Activated CD8-positive, alpha-beta memory T cell treated with anti-CD3 and anti-CD28 coated beads, Interleukin-2, amount 50 U/mL, for 48 hours (primary cell): ENCODE measurements at regions not wholly inside any gene's neighbourhood (a gene's known extent, or its start where the extent isn't known, plus 50 kb on each side); places are given as distances from the start of the nearest gene placed in this dataset.

Source experiments
- DNase-seq: peaks from one replicate; pipeline ENCODE4 v3.0.0-alpha.2; 2020

GRCh38 chr3:124201786-124202185 lies 209.9 kb upstream of the ROPN1 start:
- DNase-seq, result no peak

DNA sequence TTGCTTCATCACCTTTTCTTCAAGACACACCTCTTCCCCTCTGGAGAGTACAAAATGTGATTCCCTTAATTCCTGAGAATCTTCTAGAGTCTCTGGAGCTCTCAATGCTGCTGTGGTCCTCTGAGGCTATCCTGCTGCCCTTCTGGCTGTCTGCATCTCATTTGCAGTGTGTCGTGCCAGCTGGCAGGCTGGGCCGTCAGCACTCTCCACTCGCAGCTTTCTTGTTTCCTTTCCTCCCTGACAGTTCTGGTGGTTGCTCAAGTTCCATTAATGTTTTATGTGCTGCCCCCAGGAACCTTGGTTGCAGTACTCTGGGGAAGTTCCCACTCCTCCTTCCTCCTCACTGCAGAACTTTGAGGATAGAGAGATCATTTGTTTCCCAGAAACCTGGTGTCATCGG lies 210.8 kb upstream of the ROPN1 start:
- no peak for DNase-seq

GRCh38 chr3:124203292-124203691 lies 211.4 kb upstream of the ROPN1 start:
- no peak for DNase-seq

GRCh38 chr3:124206225-124207055 lies 214.5 kb upstream of the ROPN1 start:
- DNase-seq, result no peak

DNA sequence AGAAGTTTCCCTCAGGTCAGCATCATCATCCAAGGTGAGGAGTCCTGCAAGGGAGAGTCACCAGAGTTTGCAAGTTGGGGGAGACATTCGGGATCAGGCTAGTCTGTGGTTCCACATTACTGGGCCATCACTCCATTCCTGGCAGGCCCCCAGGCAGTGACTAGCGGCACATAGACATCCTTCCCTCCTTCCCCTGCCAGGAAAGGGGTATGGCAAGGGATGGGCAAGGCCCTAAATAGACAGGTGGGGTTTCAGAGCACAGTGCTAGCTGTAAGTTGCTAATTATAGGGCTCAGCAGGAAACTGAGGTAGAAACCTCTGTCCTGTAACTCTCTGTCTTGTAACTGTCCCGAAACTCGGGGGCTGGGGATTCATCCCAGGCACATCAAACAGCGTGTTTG lies 215.2 kb upstream of the ROPN1 start:
- DNase-seq, result no peak

DNA sequence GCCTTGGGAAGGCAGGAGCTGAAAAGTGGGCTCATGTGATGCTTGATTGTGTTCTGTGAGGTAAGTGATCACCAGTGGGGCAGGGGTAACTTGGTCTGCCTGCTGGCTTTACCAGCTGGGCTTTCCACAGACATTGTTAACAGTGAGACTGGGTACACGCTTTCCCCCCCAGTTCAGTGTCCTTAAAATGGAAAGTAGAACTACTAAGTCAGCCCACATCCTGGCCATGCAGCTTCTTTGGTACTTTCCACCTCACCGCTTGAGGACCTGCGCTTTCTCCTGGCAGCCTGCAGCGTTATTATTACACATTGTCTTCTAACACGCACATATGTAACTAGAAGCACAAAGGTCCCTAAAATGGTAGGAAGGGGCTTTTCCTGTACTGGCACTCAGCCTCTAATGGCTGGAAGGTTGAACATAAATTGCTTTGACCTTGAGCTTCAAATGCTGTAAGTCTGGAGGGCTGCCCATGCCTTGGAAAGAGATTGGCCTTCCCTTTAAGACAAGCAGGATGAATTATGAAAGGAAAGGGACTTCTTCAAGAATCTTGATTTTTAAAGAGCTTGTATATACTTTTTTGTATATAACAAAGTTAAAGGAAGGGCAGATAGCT lies 216.1 kb upstream of the ROPN1 start:
- DNase-seq, result no peak

DNA sequence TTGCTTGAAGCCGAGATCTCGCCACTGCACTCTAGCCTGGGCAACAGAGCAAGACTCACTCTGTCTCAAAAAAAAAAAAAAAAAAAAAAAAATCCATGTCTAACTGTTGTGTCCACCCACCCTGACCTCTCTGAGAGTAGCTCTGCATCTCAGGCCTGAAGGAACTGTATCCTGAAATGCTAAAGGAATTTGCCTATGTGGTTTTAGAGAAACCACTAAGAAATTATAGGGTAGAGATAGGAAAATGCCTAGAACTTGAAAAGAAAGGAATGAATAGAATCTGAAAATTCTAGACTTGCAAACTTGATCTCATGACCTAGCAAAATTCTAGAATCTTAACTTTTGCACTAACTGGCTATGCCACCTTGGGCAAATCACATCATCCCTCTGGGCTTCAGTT lies 217.5 kb upstream of the ROPN1 start:
- no peak for DNase-seq

DNA sequence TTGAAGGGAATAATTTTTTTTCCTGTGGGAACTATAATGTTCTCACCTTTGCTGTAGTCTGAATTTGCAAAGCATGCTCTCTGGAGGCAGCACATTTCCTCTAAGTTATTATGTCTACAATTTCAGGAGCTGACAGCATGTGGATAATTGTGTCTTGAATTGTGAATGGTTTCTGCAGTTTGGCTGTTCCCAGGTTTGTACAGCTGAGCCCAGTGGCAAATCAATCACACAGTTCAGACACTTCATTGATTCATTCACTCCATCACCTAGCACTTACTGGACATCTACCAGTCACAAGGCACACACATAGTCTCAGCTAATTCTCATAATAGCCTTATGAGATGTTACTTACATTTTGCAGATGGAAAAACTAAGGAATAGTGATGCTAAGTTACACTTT lies 219.0 kb upstream of the ROPN1 start:
- DNase-seq, result no peak

- DNase-seq, result no peak
Observed at GRCh38 chr3:124213641-124214040, 221.7 kb upstream of the ROPN1 start.

GRCh38 chr3:124217542-124217941 lies 225.6 kb upstream of the ROPN1 start:
- DNase-seq, result no peak

GRCh38 chr3:124221422-124221821 lies 229.5 kb upstream of the ROPN1 start:
- DNase-seq, result no peak

GRCh38 chr3:124223853-124224252 lies 231.9 kb upstream of the ROPN1 start:
- DNase-seq, result no peak

DNA sequence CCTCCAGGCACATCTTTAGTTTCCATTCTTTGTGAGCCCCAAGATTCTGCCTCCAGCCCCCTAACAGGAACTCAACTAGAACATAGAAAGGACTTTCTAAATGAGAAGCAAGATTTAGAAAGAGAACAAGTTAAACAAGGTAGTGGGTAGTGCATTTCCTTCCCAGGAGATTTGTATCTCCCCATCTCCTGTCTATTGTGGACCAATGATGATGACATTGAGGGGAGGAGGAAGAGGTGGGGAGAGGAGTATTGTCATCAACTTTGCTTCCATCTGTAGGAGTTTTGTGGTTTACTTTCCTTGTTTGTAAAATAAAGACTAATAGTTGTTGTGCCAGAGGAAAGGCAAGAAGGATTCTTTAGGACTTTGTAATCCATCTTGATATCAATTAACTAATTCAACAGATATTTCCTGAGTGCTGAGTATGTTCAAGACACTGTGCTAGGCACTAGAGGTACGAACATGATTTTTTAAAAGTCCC lies 235.3 kb upstream of the ROPN1 start:
- DNase-seq, result no peak

GRCh38 chr3:124229420-124229819 lies 237.5 kb upstream of the ROPN1 start:
- DNase-seq, result no peak

GRCh38 chr3:124229836-124230235 lies 237.9 kb upstream of the ROPN1 start:
- no peak for DNase-seq

DNA sequence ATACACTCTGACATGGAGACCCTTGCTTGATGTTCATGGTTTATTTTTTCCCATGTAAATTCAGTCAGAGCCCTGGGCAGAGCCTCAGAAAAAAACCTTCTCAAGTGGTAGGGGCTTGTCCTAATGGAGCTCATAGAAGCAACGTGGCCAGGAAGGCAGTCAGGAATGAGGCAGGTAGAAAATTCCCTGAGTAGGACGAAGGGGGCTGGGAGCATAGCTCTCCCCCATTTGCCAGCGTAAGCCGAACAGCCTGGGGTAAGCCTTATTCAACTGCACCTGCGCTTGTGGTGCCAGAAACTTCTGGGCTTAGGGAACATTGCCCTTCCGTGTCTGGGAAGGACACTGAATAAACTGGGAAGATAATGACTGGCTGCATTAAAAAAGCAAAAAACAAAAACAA lies 238.5 kb upstream of the ROPN1 start:
- no peak for DNase-seq

- DNase-seq, result no peak
Observed at GRCh38 chr3:124230998-124231397, 239.1 kb upstream of the ROPN1 start.

DNA sequence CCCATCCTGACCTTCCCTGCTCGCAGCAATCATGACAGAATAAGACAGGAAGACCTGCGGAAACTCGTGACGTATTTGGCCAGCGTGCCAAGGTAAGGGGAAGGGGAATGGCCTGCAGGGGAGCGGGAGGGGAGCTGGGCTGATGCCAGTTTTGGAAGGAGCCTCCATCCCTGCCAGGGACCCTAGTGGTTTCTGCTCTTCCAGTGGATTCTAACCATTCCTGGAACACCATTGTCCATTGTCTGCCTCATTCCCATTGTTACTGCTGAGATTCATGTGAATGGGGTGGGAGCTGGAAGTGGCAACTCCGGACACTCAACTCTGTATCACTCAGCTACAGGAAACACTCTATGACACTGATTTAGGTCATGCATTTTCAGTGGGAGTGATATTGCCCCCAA lies 242.9 kb upstream of the ROPN1 start:
- DNase-seq, result no peak

GRCh38 chr3:124235446-124235845 lies 243.5 kb upstream of the ROPN1 start:
- DNase-seq, result no peak

DNA sequence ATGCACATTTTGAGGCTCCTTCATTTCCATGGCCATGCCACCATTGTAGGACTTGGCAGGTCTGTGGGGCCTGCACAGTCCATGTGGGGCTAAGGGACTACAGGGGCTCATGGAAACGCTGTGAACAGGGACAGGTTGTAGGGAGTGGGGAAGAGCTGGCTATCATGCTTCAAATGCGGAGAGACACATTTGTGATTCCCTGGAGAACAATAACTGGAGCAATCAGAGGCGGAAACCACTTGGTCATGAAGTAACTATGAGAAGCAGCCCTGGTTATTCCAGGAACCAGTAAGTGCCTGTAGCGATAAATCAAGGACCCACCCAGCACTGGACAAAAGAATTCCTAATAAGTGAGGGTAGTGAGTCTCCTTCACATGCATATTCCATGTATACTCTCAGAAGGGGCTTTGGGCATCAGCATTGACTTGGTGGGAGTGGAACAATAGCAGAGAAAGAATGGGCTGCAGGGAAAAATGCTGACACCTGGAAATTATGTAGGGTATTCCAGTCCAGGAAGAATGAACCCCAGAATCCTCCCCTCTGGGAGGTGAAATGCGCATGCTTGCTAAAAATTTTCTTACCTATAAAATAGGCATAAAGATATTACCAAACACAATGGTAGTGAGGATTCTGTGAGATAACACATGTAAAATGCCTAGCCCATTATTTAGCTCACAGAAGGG lies 251.4 kb upstream of the ROPN1 start:
- DNase-seq, result no peak

- no peak for DNase-seq
Observed at GRCh38 chr3:124246376-124246775, 254.5 kb upstream of the ROPN1 start.

GRCh38 chr3:124246949-124247348 lies 255.0 kb upstream of the ROPN1 start:
- DNase-seq, result no peak

DNA sequence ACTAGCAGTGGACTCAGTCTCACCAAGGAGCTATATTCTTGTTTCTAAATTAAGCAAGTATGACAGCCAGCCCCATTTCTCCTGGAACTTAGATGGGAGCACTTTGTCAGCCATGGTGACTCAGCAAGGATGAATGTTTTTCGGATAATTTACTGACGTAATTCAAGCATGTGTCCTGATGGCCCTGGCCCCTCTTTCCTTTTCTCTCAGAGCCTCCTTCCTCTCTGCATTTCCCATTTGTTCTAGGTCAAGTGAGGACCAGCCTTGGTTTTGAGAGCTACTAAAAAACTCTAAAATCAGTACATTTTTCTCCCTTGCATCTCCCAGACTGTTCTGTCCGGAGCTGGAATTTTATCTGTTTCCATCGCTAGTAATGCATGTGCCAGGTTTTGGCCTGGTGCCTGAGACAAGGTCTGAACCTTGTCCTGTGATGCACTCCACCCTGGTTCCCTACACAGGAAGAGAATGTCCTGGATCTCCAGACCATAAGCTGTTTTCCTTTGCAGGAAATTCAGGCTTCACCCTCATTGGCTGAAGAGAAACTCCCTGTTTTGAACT lies 256.6 kb upstream of the ROPN1 start:
- no peak for DNase-seq

- no peak for DNase-seq
Observed at GRCh38 chr3:124249038-124249437, 257.1 kb upstream of the ROPN1 start.
